ENCODE measurements at regions not wholly inside any gene's neighbourhood (a gene's known extent, or its start where the extent isn't known, plus 50 kb on each side); places are given as distances from the start of the nearest gene placed in this dataset.

DNA sequence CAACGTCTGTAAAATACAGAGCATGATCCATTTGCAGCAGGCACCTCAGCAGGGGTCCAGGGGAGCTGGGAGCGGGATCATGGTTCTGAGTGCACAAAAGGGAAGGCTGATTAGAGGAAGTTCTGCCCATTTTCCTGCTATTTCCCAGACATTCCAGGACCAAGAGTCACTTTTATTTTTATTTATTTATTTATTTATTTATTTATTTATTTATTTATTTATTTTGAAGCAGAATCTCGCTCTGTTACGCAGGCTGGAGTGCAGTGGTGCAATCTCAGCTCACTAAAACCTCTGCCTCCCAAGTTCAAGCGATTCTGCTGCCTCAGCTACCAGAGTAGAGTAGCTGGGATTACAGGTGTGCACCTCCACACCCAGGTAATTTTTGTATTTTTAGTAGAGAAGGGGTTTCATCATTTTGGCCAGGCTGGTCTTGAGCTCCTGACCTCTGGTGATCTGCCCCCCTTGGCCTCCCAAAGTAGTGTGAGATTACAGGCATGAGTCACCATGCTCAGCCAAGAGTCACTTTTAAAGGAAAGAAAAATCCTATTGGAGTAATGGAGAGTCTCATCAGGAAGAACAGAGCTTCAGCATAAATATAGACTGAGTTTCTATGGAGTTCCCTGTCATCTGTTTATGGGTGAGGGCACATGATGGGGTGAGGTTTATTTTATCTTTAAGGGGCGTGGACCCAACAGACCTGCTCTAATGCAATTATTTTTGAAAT, 355.2 kb downstream of the HAPSTR1 start:
- Histone ChIP-seq H3K4me3 (ENCODE audit: low read depth in 1 of 3, low read length in 3 of 3) (no peak overlapping the region), H3K27me3 (ENCODE audit: control insufficient read depth in 4 of 4, insufficient read depth in 4 of 4, low read length in 3 of 4) (no peaks in the 10 kb centered on the region), H3K9ac (ENCODE audit: low read depth in 1 of 2, low read length in 2 of 2) (no peak overlapping the region), H3K27ac (ENCODE audit: low read depth in 1 of 2, low read length in 2 of 2) (no peak overlapping the region), H3K36me3 (ENCODE audit: control insufficient read depth in 4 of 4, insufficient read depth in 3 of 4, low read depth in 1 of 4, low read length in 3 of 4) (no peaks in the 10 kb centered on the region), H3K4me1 (ENCODE audit: control insufficient read depth in 4 of 4, insufficient read depth in 4 of 4, low read length in 3 of 4) (no peaks in the 10 kb centered on the region), H3K9me3 (ENCODE audit: control insufficient read depth in 4 of 4, low read length in 3 of 4) (no peaks in the 10 kb centered on the region)
- WGBS: 82% methylated on average over 6 of the region's 6 CpGs
- TF ChIP-seq, protein P1, sequence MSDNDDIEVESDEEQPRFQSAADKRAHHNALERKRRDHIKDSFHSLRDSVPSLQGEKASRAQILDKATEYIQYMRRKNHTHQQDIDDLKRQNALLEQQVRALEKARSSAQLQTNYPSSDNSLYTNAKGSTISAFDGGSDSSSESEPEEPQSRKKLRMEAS (IDR thresholded peaks at IDR 0.05): no peak
- TF ChIP-seq, protein P2, sequence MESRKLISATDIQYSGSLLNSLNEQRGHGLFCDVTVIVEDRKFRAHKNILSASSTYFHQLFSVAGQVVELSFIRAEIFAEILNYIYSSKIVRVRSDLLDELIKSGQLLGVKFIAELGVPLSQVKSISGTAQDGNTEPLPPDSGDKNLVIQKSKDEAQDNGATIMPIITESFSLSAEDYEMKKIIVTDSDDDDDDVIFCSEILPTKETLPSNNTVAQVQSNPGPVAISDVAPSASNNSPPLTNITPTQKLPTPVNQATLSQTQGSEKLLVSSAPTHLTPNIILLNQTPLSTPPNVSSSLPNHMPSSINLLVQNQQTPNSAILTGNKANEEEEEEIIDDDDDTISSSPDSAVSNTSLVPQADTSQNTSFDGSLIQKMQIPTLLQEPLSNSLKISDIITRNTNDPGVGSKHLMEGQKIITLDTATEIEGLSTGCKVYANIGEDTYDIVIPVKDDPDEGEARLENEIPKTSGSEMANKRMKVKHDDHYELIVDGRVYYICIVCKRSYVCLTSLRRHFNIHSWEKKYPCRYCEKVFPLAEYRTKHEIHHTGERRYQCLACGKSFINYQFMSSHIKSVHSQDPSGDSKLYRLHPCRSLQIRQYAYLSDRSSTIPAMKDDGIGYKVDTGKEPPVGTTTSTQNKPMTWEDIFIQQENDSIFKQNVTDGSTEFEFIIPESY (IDR thresholded peaks at IDR 0.05): no peak
- no peak for TF ChIP-seq YY1 (IDR thresholded peaks at IDR 0.05)
- TF ChIP-seq, protein P3, sequence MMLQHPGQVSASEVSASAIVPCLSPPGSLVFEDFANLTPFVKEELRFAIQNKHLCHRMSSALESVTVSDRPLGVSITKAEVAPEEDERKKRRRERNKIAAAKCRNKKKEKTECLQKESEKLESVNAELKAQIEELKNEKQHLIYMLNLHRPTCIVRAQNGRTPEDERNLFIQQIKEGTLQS (IDR thresholded peaks at IDR 0.05): no peak
- TF ChIP-seq SP1 (IDR thresholded peaks at IDR 0.05): no peak
- TF ChIP-seq JUND (IDR thresholded peaks at IDR 0.05): no peak
- TF ChIP-seq FOXA1 (IDR thresholded peaks at IDR 0.05): no peak
- TF ChIP-seq, protein P4, sequence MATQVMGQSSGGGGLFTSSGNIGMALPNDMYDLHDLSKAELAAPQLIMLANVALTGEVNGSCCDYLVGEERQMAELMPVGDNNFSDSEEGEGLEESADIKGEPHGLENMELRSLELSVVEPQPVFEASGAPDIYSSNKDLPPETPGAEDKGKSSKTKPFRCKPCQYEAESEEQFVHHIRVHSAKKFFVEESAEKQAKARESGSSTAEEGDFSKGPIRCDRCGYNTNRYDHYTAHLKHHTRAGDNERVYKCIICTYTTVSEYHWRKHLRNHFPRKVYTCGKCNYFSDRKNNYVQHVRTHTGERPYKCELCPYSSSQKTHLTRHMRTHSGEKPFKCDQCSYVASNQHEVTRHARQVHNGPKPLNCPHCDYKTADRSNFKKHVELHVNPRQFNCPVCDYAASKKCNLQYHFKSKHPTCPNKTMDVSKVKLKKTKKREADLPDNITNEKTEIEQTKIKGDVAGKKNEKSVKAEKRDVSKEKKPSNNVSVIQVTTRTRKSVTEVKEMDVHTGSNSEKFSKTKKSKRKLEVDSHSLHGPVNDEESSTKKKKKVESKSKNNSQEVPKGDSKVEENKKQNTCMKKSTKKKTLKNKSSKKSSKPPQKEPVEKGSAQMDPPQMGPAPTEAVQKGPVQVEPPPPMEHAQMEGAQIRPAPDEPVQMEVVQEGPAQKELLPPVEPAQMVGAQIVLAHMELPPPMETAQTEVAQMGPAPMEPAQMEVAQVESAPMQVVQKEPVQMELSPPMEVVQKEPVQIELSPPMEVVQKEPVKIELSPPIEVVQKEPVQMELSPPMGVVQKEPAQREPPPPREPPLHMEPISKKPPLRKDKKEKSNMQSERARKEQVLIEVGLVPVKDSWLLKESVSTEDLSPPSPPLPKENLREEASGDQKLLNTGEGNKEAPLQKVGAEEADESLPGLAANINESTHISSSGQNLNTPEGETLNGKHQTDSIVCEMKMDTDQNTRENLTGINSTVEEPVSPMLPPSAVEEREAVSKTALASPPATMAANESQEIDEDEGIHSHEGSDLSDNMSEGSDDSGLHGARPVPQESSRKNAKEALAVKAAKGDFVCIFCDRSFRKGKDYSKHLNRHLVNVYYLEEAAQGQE (IDR thresholded peaks at IDR 0.05): no peak
- TF ChIP-seq RAD21 (IDR thresholded peaks at IDR 0.05): no peak
- no peak for TF ChIP-seq TAF1 (conservative IDR thresholded peaks at IDR 0.05)
- no peak for TF ChIP-seq NR2F2 (IDR thresholded peaks at IDR 0.05)
- no peak for DNase-seq (ENCODE audit: low spot score)

DNA sequence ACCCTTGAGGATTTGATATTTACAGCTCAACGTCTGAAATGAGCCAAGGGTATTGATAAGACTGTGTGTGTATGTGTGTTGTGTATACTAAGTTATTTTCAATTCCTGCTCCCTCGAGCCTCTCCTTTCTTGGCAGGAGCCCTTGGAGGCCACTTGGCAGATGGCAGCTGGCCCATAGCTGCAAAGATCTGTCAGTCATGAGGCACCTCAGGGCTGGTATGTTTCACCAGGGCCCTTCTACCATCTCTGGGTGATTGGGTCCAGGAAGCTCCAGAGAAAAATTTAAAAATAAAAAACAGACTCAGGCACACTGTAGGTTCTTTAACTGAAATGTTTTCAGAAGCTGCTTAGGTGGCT, 355.7 kb downstream of the HAPSTR1 start:
- no peak overlapping the region for H3K9ac ChIP-seq (ENCODE audit: low read depth in 1 of 2, low read length in 2 of 2)
- H3K9me3 ChIP-seq (ENCODE audit: control insufficient read depth in 4 of 4, low read length in 3 of 4): no peaks in the 10 kb centered on the region
- H3K4me1 ChIP-seq (ENCODE audit: control insufficient read depth in 4 of 4, insufficient read depth in 4 of 4, low read length in 3 of 4): no peaks in the 10 kb centered on the region
- TF ChIP-seq, protein P1 (IDR thresholded peaks at IDR 0.05): no peak
- TF ChIP-seq FOXA2 (IDR thresholded peaks at IDR 0.05) (no peak), SP1 (IDR thresholded peaks at IDR 0.05) (no peak), NR2F2 (IDR thresholded peaks at IDR 0.05) (no peak), HNF4A (conservative IDR thresholded peaks at IDR 0.05) (no peak), TAF1 (conservative IDR thresholded peaks at IDR 0.05) (no peak), YY1 (IDR thresholded peaks at IDR 0.05) (no peak), HNF4G (IDR thresholded peaks at IDR 0.05) (no peak), RAD21 (IDR thresholded peaks at IDR 0.05) (no peak), GABPA (IDR thresholded peaks at IDR 0.05 in 1 of 2, conservative IDR thresholded peaks at IDR 0.05 in 1 of 2) (no peak), EGR1 (IDR thresholded peaks at IDR 0.05; ENCODE audit: low read depth in 2 of 2) (no peak), JUND (IDR thresholded peaks at IDR 0.05) (no peak), RXRA (IDR thresholded peaks at IDR 0.05) (no peak), FOXA1 (IDR thresholded peaks at IDR 0.05) (no peak)
- TF ChIP-seq, protein P4 (IDR thresholded peaks at IDR 0.05): no peak
- TF ChIP-seq, protein P2 (IDR thresholded peaks at IDR 0.05): no peak
- TF ChIP-seq, protein P3 (IDR thresholded peaks at IDR 0.05): no peak
- DNase-seq (ENCODE audit: low spot score): no peak
- WGBS: 59% methylated on average over 2 of the region's 2 CpGs
- H3K36me3 ChIP-seq (ENCODE audit: control insufficient read depth in 4 of 4, insufficient read depth in 3 of 4, low read depth in 1 of 4, low read length in 3 of 4): no peaks in the 10 kb centered on the region
- no peaks in the 10 kb centered on the region for H3K27me3 ChIP-seq (ENCODE audit: control insufficient read depth in 4 of 4, insufficient read depth in 4 of 4, low read length in 3 of 4)
- no peak overlapping the region for H3K4me3 ChIP-seq (ENCODE audit: low read depth in 1 of 3, low read length in 3 of 3)
- no peak overlapping the region for H3K27ac ChIP-seq (ENCODE audit: low read depth in 1 of 2, low read length in 2 of 2)

Data from liver (tissue), 7 donors.